A673 (cell line): ENCODE measurements at regions not wholly inside any gene's neighbourhood (a gene's known extent, or its start where the extent isn't known, plus 50 kb on each side); places are given as distances from the start of the nearest gene placed in this dataset.

Experiments used
- EZH2 ChIP-seq: fragments of 200-600 bp; sonication (generic); IDR thresholded peaks from 2 replicates; pipeline ENCODE4 v1.6.1; 2017; ENCODE audit warnings: borderline replicate concordance, low read depth, mild to moderate bottlenecking, mixed read lengths, antibody characterized with exemption, low read length; ENCODE audit not compliant: poor library complexity, severe bottlenecking
- TF ChIP-seq, protein P1 (sequence below): fragments of 300-800, 200-600 bp; sonication (generic); conservative IDR thresholded peaks from 2 replicates; pipeline ENCODE4 v1.5.1; 2017; ENCODE audit warnings: low read depth, mild to moderate bottlenecking, antibody characterized with exemption, low read length, moderate library complexity, mixed read lengths

DNA sequence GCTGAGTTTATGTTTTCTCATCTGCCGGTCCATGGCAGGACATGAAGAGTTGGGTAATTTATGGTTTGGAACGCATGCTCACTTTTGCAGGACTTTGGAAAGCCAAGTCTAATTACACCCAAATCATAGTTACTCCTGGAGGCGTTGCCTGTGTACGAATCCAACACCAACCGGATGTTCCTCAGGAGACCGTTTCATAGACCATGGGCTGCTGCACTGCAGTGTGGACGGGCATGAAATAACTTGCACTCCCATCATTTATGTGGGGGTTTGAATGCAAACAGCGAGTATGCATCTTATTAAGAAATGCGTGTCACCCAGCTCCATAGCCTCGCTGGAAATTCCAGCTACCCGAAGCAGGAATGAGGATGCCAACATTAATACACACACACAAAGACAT lies 96.1 kb upstream of the IRX2 start:
- TF ChIP-seq, protein P1, sequence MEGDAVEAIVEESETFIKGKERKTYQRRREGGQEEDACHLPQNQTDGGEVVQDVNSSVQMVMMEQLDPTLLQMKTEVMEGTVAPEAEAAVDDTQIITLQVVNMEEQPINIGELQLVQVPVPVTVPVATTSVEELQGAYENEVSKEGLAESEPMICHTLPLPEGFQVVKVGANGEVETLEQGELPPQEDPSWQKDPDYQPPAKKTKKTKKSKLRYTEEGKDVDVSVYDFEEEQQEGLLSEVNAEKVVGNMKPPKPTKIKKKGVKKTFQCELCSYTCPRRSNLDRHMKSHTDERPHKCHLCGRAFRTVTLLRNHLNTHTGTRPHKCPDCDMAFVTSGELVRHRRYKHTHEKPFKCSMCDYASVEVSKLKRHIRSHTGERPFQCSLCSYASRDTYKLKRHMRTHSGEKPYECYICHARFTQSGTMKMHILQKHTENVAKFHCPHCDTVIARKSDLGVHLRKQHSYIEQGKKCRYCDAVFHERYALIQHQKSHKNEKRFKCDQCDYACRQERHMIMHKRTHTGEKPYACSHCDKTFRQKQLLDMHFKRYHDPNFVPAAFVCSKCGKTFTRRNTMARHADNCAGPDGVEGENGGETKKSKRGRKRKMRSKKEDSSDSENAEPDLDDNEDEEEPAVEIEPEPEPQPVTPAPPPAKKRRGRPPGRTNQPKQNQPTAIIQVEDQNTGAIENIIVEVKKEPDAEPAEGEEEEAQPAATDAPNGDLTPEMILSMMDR: no peak
- no peak for TF ChIP-seq EZH2
